ENCODE measurements at regions not wholly inside any gene's neighbourhood (a gene's known extent, or its start where the extent isn't known, plus 50 kb on each side); places are given as distances from the start of the nearest gene placed in this dataset.

DNA sequence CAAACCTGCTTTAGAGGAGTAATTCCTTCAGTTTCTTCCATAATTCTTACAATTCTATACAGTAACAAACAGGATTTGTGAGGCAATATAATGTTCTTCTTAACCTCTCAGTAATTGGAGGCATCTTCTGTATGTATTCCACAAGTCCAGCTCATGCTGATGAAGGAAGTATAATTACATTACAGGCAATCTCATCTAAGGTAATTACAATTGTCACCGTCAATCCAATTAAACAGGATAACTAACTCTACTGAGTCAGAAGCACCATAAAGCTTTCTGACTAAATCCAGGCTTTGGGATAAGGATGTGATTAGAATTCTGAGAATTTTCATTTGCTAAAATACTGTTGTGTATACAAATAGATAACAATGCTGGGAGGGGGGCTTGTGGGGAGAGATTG, 115.2 kb upstream of the SEMA6D start:
- H2AFZ ChIP-seq (ENCODE audit: low read depth, low read length, poor library complexity, severe bottlenecking): no peak overlapping the region
- POLR2A ChIA-PET: no interaction called here
- CTCF ChIA-PET: no interaction called here
- H3K4me3 ChIP-seq (replicated peaks in 1 of 2; ENCODE audit: low read depth in 1 of 2, low read length in 2 of 2): no peak overlapping the region
- RAD21 ChIA-PET (ENCODE audit: low non-redundant PET in 1 of 2, low total read pairs in 2 of 2, uncharacterized antibody in 2 of 2, unreplicated experiment in 2 of 2): no interaction called here
- TF ChIP-seq POLR2A (IDR thresholded peaks at IDR 0.05; ENCODE audit: borderline replicate concordance, extremely low read depth, insufficient read depth, insufficient read length): no peak
- TF ChIP-seq CEBPB (IDR thresholded peaks at IDR 0.05; ENCODE audit: low read depth): no peak
- no peak for TF ChIP-seq ZFX (IDR thresholded peaks at IDR 0.05)
- no peak for TF ChIP-seq TCF7L2 (IDR thresholded peaks at IDR 0.05; ENCODE audit: borderline replicate concordance, extremely low read depth, insufficient read depth, insufficient read length)
- no peak for TF ChIP-seq POLR2AphosphoS5 (IDR thresholded peaks at IDR 0.05; ENCODE audit: low read depth, low read length)
- TF ChIP-seq, protein P1, sequence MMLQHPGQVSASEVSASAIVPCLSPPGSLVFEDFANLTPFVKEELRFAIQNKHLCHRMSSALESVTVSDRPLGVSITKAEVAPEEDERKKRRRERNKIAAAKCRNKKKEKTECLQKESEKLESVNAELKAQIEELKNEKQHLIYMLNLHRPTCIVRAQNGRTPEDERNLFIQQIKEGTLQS (IDR thresholded peaks at IDR 0.05): no peak
- no peak for TF ChIP-seq RAD21 (IDR thresholded peaks at IDR 0.05; ENCODE audit: low read depth)
- no peak for TF ChIP-seq SP1 (IDR thresholded peaks at IDR 0.05; ENCODE audit: low read depth)
- TF ChIP-seq, protein P2, sequence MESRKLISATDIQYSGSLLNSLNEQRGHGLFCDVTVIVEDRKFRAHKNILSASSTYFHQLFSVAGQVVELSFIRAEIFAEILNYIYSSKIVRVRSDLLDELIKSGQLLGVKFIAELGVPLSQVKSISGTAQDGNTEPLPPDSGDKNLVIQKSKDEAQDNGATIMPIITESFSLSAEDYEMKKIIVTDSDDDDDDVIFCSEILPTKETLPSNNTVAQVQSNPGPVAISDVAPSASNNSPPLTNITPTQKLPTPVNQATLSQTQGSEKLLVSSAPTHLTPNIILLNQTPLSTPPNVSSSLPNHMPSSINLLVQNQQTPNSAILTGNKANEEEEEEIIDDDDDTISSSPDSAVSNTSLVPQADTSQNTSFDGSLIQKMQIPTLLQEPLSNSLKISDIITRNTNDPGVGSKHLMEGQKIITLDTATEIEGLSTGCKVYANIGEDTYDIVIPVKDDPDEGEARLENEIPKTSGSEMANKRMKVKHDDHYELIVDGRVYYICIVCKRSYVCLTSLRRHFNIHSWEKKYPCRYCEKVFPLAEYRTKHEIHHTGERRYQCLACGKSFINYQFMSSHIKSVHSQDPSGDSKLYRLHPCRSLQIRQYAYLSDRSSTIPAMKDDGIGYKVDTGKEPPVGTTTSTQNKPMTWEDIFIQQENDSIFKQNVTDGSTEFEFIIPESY (IDR thresholded peaks at IDR 0.05; ENCODE audit: extremely low read depth, insufficient replicate concordance, low read length): no peak
- TF ChIP-seq SIN3A (IDR thresholded peaks at IDR 0.05; ENCODE audit: low read depth): no peak
- TF ChIP-seq EGR1 (IDR thresholded peaks at IDR 0.05; ENCODE audit: low read depth): no peak
- no peak for TF ChIP-seq ZNF274 (IDR thresholded peaks at IDR 0.05; ENCODE audit: low read depth, low read length)
- no peak for TF ChIP-seq FOSL1 (IDR thresholded peaks at IDR 0.05; ENCODE audit: low read depth)
- TF ChIP-seq EZH2phosphoT487 (IDR thresholded peaks at IDR 0.05; ENCODE audit: borderline replicate concordance): no peak
- no peak for TF ChIP-seq JUND (IDR thresholded peaks at IDR 0.05)
- TF ChIP-seq SRF (IDR thresholded peaks at IDR 0.05; ENCODE audit: low read depth): no peak
- no peak for TF ChIP-seq EZH2 (IDR thresholded peaks at IDR 0.05)
- no peak for DNase-seq (ENCODE audit: low read depth, low spot score)
- no peaks in the 10 kb centered on the region for H3K79me2 ChIP-seq (ENCODE audit: insufficient read depth, low read length)
- H3K4me2 ChIP-seq (ENCODE audit: low read length): no peak overlapping the region
- H3K9me3 ChIP-seq (ENCODE audit: control insufficient read depth in 1 of 2, insufficient read depth in 1 of 2, low read depth in 1 of 2, low read length in 2 of 2): peaks cover 17 to 33% of the 10 kb centered on the region in 2 experiments; a peak in 2 of 4 replicates
- BruUV-seq (replicated peaks): no TSS peak
- H3K36me3 ChIP-seq (ENCODE audit: control insufficient read depth in 1 of 2, insufficient read depth in 2 of 2, low read length in 2 of 2): no peaks in the 10 kb centered on the region
- H3K4me1 ChIP-seq (ENCODE audit: control insufficient read depth in 1 of 2, insufficient read depth in 2 of 2, low read length in 2 of 2): no peaks in the 10 kb centered on the region
- no peaks in the 10 kb centered on the region for H4K20me1 ChIP-seq (ENCODE audit: insufficient read depth)
- no peak for ATAC-seq
- H3K27ac ChIP-seq (ENCODE audit: low read depth, low read length): no peak overlapping the region
- intact Hi-C loops (cut with micrococcal nuclease): no loop called here
- no peak overlapping the region for H3K9ac ChIP-seq (ENCODE audit: low read length)
- no peaks in the 10 kb centered on the region for H3K9me2 ChIP-seq (ENCODE audit: insufficient read depth)
- H3K27me3 ChIP-seq (ENCODE audit: insufficient read depth, low read length): no peaks in the 10 kb centered on the region

All from HCT116 (cell line).